MM.1S (cell line): ENCODE measurements at regions not wholly inside any gene's neighbourhood (a gene's known extent, or its start where the extent isn't known, plus 50 kb on each side); places are given as distances from the start of the nearest gene placed in this dataset.

Experiments used
- DNase-seq: peaks from one replicate; pipeline ENCODE4 v3.0.0-alpha.2; 2015
- H2AFZ ChIP-seq: fragments of 300-600 bp; sonication (generic); 2 replicates; pipeline ENCODE4 v1.6.0; 2016; ENCODE audit warnings: antibody characterized with exemption, low read length
- H3F3A ChIP-seq: fragments of 300-600 bp; sonication (generic); 2 replicates; pipeline ENCODE4 v1.6.1; 2016; ENCODE audit warnings: mild to moderate bottlenecking, antibody characterized with exemption, low read length, moderate library complexity, mixed read lengths; ENCODE audit not compliant: insufficient read depth
- H3K27ac ChIP-seq: fragments of 300-600 bp; sonication (generic); 2 replicates; pipeline ENCODE4 v1.5.1; 2016; ENCODE audit warnings: mild to moderate bottlenecking, low read length
- H3K27me3 ChIP-seq: fragments of 300-600 bp; sonication (generic); replicated peaks from 2 replicates; pipeline ENCODE4 v1.6.0; 2016; ENCODE audit warnings: low read length; ENCODE audit not compliant: insufficient read depth
- H3K36me3 ChIP-seq: fragments of 300-600 bp; sonication (generic); replicated peaks from 2 replicates; pipeline ENCODE4 v1.6.1; 2016; ENCODE audit warnings: mild to moderate bottlenecking, low read length, mixed read lengths; ENCODE audit not compliant: insufficient read depth
- H3K4me1 ChIP-seq: fragments of 300-600 bp; sonication (generic); 2 replicates; pipeline ENCODE4 v1.6.1; 2016; ENCODE audit warnings: low read length, mixed read lengths
- H3K4me2 ChIP-seq: fragments of 300-600 bp; sonication (generic); 2 replicates; pipeline ENCODE4 v1.6.0; 2016; ENCODE audit warnings: low read depth, low read length
- H3K4me3 ChIP-seq: fragments of 300-600 bp; sonication (generic); 2 replicates; pipeline ENCODE4 v1.5.1; 2016; ENCODE audit warnings: low read length, mixed read lengths
- H3K79me2 ChIP-seq: fragments of 300-600 bp; sonication (generic); 2 replicates; pipeline ENCODE4 v1.6.1; 2016; ENCODE audit warnings: mixed run types, low read length, mixed read lengths
- H3K9ac ChIP-seq: fragments of 300-600 bp; sonication (generic); 2 replicates; pipeline ENCODE4 v1.6.1; 2016; ENCODE audit warnings: low read length, mixed read lengths
- H3K9me2 ChIP-seq: fragments of 300-600 bp; sonication (generic); replicated peaks from 2 replicates; pipeline ENCODE4 v1.6.1; 2016; ENCODE audit warnings: mild to moderate bottlenecking, low read length, mixed read lengths; ENCODE audit not compliant: insufficient read depth
- H3K9me3 ChIP-seq: fragments of 300-600 bp; sonication (generic); replicated peaks from 2 replicates; pipeline ENCODE4 v1.6.1; 2016; ENCODE audit warnings: mild to moderate bottlenecking, low read length, mixed read lengths; ENCODE audit not compliant: insufficient read depth
- H4K20me1 ChIP-seq: fragments of 300-600 bp; sonication (generic); 2 replicates; pipeline ENCODE4 v1.6.1; 2016; ENCODE audit warnings: mild to moderate bottlenecking, low read length, moderate library complexity, mixed read lengths; ENCODE audit not compliant: insufficient read depth
- CTCF ChIP-seq: fragments of 300-600 bp; sonication (generic); IDR thresholded peaks from 2 replicates; pipeline ENCODE4 v1.5.1; 2016; ENCODE audit warnings: antibody characterized with exemption, low read length, mixed read lengths
- EZH2 ChIP-seq: fragments of 300-600 bp; sonication (generic); optimal IDR thresholded peaks from 2 replicates; pipeline ENCODE3; 2017; ENCODE audit warnings: low read depth, mild to moderate bottlenecking, antibody characterized with exemption, low read length, mixed read lengths
- EZH2phosphoT487 ChIP-seq: fragments of 300-600 bp; sonication (generic); IDR thresholded peaks from 2 replicates; pipeline ENCODE4 v1.6.1; 2018; ENCODE audit warnings: antibody characterized with exemption, low read length

GRCh38 chr12:107503129-107503855 is 182.3 kb upstream of the PWP1 start:
- Histone ChIP-seq H3K9me3 (no peaks in the 10 kb centered on the region), H3K4me1 (no peaks in the 10 kb centered on the region), H3K4me2 (no peak overlapping the region), H3K27me3 (no peaks in the 10 kb centered on the region), H3K4me3 (no peak overlapping the region), H3F3A (no peaks in the 10 kb centered on the region), H3K9me2 (no peaks in the 10 kb centered on the region), H3K79me2 (no peaks in the 10 kb centered on the region), H3K36me3 (no peaks in the 10 kb centered on the region), H3K27ac (no peak overlapping the region), H2AFZ (no peak overlapping the region), H4K20me1 (no peaks in the 10 kb centered on the region), H3K9ac (no peak overlapping the region)
- TF ChIP-seq CTCF, result no peak
- DNase-seq, result no peak

GRCh38 chr12:107503887-107504885 is 181.4 kb upstream of the PWP1 start:
- no peaks in the 10 kb centered on the region for H3F3A ChIP-seq
- no peak overlapping the region for H2AFZ ChIP-seq
- H4K20me1 ChIP-seq, result no peaks in the 10 kb centered on the region
- H3K4me1 ChIP-seq, result no peaks in the 10 kb centered on the region
- no peak overlapping the region for H3K9ac ChIP-seq
- H3K9me3 ChIP-seq, result no peaks in the 10 kb centered on the region
- H3K9me2 ChIP-seq, result no peaks in the 10 kb centered on the region
- H3K27me3 ChIP-seq, result no peaks in the 10 kb centered on the region
- H3K4me3 ChIP-seq, result no peak overlapping the region
- TF ChIP-seq EZH2phosphoT487, result no peak
- TF ChIP-seq EZH2, result no peak
- TF ChIP-seq CTCF, result no peak
- no peak overlapping the region for H3K4me2 ChIP-seq
- H3K36me3 ChIP-seq, result no peaks in the 10 kb centered on the region
- no peaks in the 10 kb centered on the region for H3K79me2 ChIP-seq
- no peak for DNase-seq
- H3K27ac ChIP-seq, result no peak overlapping the region

- no peak overlapping the region for H3K9ac ChIP-seq
- no peak overlapping the region for H2AFZ ChIP-seq
- no peaks in the 10 kb centered on the region for H3K9me2 ChIP-seq
- no peak for DNase-seq
- no peaks in the 10 kb centered on the region for H3K4me1 ChIP-seq
- H3K4me2 ChIP-seq, result no peak overlapping the region
- H3K4me3 ChIP-seq, result no peak overlapping the region
- H3K36me3 ChIP-seq, result no peaks in the 10 kb centered on the region
- no peaks in the 10 kb centered on the region for H3K27me3 ChIP-seq
- no peaks in the 10 kb centered on the region for H3K79me2 ChIP-seq
- no peaks in the 10 kb centered on the region for H3K9me3 ChIP-seq
- H3F3A ChIP-seq, result no peaks in the 10 kb centered on the region
- no peak overlapping the region for H3K27ac ChIP-seq
- no peak for TF ChIP-seq EZH2phosphoT487
- TF ChIP-seq CTCF, result no peak
- TF ChIP-seq EZH2, result no peak
- no peaks in the 10 kb centered on the region for H4K20me1 ChIP-seq
Observed at GRCh38 chr12:107509421-107509820, 176.2 kb upstream of the PWP1 start.
